ENCODE measurements at regions not wholly inside any gene's neighbourhood (a gene's known extent, or its start where the extent isn't known, plus 50 kb on each side); places are given as distances from the start of the nearest gene placed in this dataset.

DNA sequence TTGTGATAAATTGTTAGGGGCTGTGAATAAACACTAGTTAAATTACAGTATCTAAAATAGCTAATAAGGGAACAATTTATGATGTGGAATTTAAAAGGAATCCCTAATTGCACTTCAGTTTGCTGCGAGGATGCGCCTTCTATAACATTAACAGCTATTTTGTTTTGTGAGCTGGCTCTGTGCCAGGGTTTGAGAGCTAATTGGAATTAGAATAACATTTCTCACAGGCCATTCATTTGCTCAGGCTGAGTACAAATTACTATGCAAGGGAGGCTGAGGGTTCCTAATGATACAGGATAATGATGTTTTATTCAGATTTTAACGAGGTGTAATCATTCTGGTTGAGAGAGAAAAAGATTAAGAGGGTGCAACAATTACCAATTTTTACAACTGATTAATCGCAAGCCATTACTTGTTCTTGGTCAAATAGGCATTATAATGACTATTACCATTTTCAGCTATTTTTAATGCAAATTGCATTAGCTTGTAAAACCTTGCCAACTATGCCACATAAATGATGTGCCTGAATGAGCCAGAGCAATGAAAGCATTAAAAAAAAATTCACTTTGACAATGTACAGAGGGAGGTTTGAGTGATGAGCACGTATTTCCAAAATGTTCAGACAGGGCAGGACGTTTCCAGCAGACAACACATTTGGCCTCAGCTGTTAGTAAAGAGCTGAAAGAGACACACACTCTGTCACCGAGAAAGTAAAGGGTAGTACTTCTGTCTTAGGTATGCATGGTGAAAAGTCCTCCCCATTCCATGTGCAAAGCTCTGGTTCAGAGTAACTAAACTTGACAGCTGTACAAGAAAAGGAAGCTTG is 576.5 kb downstream of the TLE1 start:
- peak overlapping the region; percentile 20 for H4K91ac ChIP-seq (replicated peaks; ENCODE audit: insufficient read length, low read length)
- H3K9ac ChIP-seq (replicated peaks in 1 of 4; ENCODE audit: extremely low read depth in 1 of 4, low read depth in 3 of 4, low read length in 3 of 4) = no peak overlapping the region
- no peak for DNase-seq (ENCODE audit: low read depth in 1 of 2, low spot score in 2 of 2)
- H3K23me2 ChIP-seq (ENCODE audit: low read depth, low read length) = no peaks in the 10 kb centered on the region
- no peak overlapping the region for H2BK20ac ChIP-seq (ENCODE audit: low read length)
- no peaks in the 10 kb centered on the region for H3K79me2 ChIP-seq (ENCODE audit: control insufficient read depth in 1 of 2, insufficient read depth in 2 of 2, low read length in 2 of 2)
- H4K20me1 ChIP-seq (replicated peaks in 1 of 2; ENCODE audit: control insufficient read depth in 1 of 2, insufficient read depth in 2 of 2, low read length in 2 of 2) = no peaks in the 10 kb centered on the region
- H3K4ac ChIP-seq (replicated peaks; ENCODE audit: insufficient read length, low read depth, low read length) = no peak overlapping the region
- no peak overlapping the region; the same call in 1 of the 2 replicates for H3K18ac ChIP-seq (ENCODE audit: extremely low read depth, low read length)
- no peaks in the 10 kb centered on the region for H3K36me3 ChIP-seq (ENCODE audit: control insufficient read depth in 2 of 4, insufficient read depth in 4 of 4, low read length in 3 of 4)
- H3K27me3 ChIP-seq (replicated peaks in 1 of 4; ENCODE audit: control insufficient read depth in 3 of 4, extremely low read depth in 1 of 4, insufficient read depth in 3 of 4, low read length in 3 of 4) = no peaks in the 10 kb centered on the region
- no peak overlapping the region for H2BK5ac ChIP-seq (ENCODE audit: low read depth, low read length)
- H3K56ac ChIP-seq (replicated peaks; ENCODE audit: insufficient read length, low read depth, low read length) = no peak overlapping the region
- peaks cover 2 to 27% (median 23%) of the 10 kb centered on the region in 4 experiments; a peak in 4 of 7 replicates for H3K4me1 ChIP-seq (replicated peaks in 1 of 4; ENCODE audit: control insufficient read depth in 3 of 4, insufficient read depth in 4 of 4, low read length in 3 of 4)
- ChIA-PET POLR2A (ENCODE audit: partially characterized antibody) (no interaction called here), CTCF (ENCODE audit: partially characterized antibody) (no interaction called here)
- H3K79me1 ChIP-seq (ENCODE audit: low read depth, low read length) = no peaks in the 10 kb centered on the region
- no peak overlapping the region for H3K14ac ChIP-seq (ENCODE audit: insufficient read length)
- FAIRE-seq = no peak
- WGBS, 2 experiments (ENCODE audit: extremely low coverage in 1 of 2, insufficient coverage in 1 of 2, insufficient read length in 1 of 2, insufficient replicate concordance in 2 of 2, low coverage in 1 of 2, low lambda C conversion rate in 2 of 2, missing lambda C conversion rate in 1 of 2) = 35% methylated on average over 7 of the region's 7 CpGs; no CpG with 5 or more reads in 1 of the 2 experiments
- H2AK5ac ChIP-seq (ENCODE audit: low read depth, low read length) = no peak overlapping the region
- no peak overlapping the region for H2BK12ac ChIP-seq (ENCODE audit: low read depth, low read length)
- H3K27ac ChIP-seq (ENCODE audit: low read depth, low read length) = no peak overlapping the region
- H3K4me2 ChIP-seq (ENCODE audit: insufficient read depth in 1 of 2, low read depth in 2 of 2, low read length in 2 of 2) = peak overlapping the region in 1 of 2 experiments; percentile 33
- H2AFZ ChIP-seq (ENCODE audit: low read length) = no peak overlapping the region
- H3K23ac ChIP-seq (ENCODE audit: insufficient read length) = no peak overlapping the region
- H2BK120ac ChIP-seq (replicated peaks; ENCODE audit: low read depth, low read length) = no peak overlapping the region
- H3K9me3 ChIP-seq (ENCODE audit: insufficient read depth in 2 of 2, low read depth in 1 of 2, low read length in 1 of 2) = no peaks in the 10 kb centered on the region
- peak overlapping the region in 1 of 4 experiments; percentile 13; a peak in 1 of 8 replicates for H3K4me3 ChIP-seq (ENCODE audit: extremely low read depth in 1 of 4, insufficient read depth in 2 of 4, low read depth in 3 of 4, low read length in 4 of 4)
- no peak overlapping the region for H2BK15ac ChIP-seq (ENCODE audit: low read length)
- H4K5ac ChIP-seq (ENCODE audit: insufficient read length, low read depth, low read length) = peak overlapping the region; percentile 4
- no peak overlapping the region for H4K8ac ChIP-seq (ENCODE audit: extremely low read depth, insufficient read depth, low read length)
